Nephron progenitor cell (in vitro differentiated cells): ENCODE measurements at regions not wholly inside any gene's neighbourhood (a gene's known extent, or its start where the extent isn't known, plus 50 kb on each side); places are given as distances from the start of the nearest gene placed in this dataset.

ENCODE experiments used
- DNase-seq: peaks from one replicate; pipeline ENCODE4 v3.0.0; 2021
- H3K27ac Mint-ChIP-seq: 2 replicates; pipeline ENCODE4 v1.8.0; 2021; ENCODE audit warnings: mild to moderate bottlenecking, moderate library complexity, mixed read lengths
- H3K27me3 Mint-ChIP-seq: 2 replicates; pipeline ENCODE4 v1.8.0; 2021; ENCODE audit warnings: mild to moderate bottlenecking, low read depth, mixed read lengths; ENCODE audit not compliant: poor library complexity
- H3K36me3 Mint-ChIP-seq: 2 replicates; pipeline ENCODE4 v1.8.0; 2021; ENCODE audit warnings: low read depth, mixed read lengths
- H3K4me1 Mint-ChIP-seq: 2 replicates; pipeline ENCODE4 v1.8.0; 2021; ENCODE audit warnings: mixed read lengths
- H3K4me3 Mint-ChIP-seq: 2 replicates; pipeline ENCODE4 v1.8.0; 2021; ENCODE audit warnings: mild to moderate bottlenecking, moderate library complexity, mixed read lengths
- H3K9me3 Mint-ChIP-seq: 2 replicates; pipeline ENCODE4 v1.8.0; 2021; ENCODE audit warnings: mild to moderate bottlenecking, moderate library complexity, mixed read lengths
- TF ChIP-seq, protein P1 (sequence below): fragments of 200-600 bp; sonication (generic); IDR thresholded peaks from 2 replicates; pipeline ENCODE4 v1.5.0; 2021; ENCODE audit warnings: antibody characterized with exemption

DNA sequence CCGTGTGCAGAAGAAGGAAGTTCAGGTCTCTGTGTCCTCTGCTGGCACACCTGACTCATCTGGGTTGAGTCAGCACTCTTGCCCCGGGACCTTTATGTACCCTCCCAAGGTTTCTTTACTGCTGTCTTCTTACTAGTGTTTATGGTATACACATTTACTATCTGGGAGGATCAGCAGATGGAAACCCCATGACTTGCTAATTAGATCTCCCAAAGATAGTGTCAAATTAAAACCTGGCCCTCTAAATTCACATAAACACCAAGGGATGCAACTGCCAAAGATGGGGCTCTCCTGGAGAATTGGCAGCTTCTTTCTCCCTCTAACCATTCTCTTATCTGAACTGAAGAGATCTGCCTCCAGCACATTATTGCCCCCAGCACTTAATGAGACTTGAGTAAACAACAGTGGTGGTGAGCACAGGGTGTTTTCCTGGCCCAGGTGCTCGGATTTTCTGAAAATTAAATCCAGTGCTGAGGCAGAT lies 718.1 kb upstream of the SOX9 start:
- no peak for DNase-seq
- Mint-ChIP-seq H3K27ac (no peak overlapping the region), H3K4me1 (peaks cover 26% of the 10 kb centered on the region), H3K9me3 (no peaks in the 10 kb centered on the region), H3K4me3 (no peak overlapping the region), H3K27me3 (peaks cover 13% of the 10 kb centered on the region), H3K36me3 (no peaks in the 10 kb centered on the region)
- TF ChIP-seq, protein P1, sequence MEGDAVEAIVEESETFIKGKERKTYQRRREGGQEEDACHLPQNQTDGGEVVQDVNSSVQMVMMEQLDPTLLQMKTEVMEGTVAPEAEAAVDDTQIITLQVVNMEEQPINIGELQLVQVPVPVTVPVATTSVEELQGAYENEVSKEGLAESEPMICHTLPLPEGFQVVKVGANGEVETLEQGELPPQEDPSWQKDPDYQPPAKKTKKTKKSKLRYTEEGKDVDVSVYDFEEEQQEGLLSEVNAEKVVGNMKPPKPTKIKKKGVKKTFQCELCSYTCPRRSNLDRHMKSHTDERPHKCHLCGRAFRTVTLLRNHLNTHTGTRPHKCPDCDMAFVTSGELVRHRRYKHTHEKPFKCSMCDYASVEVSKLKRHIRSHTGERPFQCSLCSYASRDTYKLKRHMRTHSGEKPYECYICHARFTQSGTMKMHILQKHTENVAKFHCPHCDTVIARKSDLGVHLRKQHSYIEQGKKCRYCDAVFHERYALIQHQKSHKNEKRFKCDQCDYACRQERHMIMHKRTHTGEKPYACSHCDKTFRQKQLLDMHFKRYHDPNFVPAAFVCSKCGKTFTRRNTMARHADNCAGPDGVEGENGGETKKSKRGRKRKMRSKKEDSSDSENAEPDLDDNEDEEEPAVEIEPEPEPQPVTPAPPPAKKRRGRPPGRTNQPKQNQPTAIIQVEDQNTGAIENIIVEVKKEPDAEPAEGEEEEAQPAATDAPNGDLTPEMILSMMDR = no peak

DNA sequence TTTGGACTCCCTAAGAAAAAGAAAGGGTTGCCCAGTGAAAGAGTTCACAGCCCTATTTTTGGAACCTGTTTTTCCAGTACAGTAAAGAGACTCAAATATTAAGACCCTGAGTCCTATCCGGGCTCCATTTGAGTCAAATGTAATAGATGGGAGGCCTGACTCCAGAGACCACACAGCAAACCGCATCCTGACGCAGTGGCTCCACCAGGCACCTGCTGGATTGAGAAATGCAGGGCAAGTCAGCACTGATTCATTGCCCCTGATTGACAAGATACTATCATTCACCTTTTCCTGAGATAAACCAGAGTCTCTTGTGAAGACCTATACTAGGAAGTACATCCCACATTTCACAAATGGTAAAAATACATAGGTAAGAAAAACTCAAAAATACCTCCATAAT lies 715.7 kb upstream of the SOX9 start:
- Mint-ChIP-seq H3K27ac (no peak overlapping the region), H3K4me1 (peaks cover 9% of the 10 kb centered on the region), H3K9me3 (no peaks in the 10 kb centered on the region), H3K36me3 (no peaks in the 10 kb centered on the region), H3K27me3 (peaks cover 13% of the 10 kb centered on the region), H3K4me3 (no peak overlapping the region)
- no peak for DNase-seq
- TF ChIP-seq, protein P1 = no peak

DNA sequence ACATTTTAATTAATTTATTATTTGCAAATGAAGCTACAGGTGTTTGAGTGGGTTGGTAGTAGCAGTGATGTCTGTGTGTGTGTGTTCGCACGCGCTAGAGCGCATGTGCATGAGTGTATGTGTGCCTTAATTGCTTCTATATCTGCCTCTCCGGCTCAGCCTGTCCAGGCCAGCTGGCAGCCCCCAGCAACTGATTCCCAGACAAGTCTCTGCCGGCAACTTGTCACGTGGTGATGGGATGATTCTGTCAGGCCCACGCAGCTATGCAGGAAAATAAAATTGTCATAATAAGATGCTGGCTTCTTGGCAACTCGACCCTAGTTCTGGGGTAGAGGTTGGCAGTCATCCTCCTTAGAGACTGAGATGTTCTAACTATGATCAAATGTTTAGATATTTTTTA lies 712.8 kb upstream of the SOX9 start:
- Mint-ChIP-seq H3K9me3 (no peaks in the 10 kb centered on the region), H3K27me3 (peaks cover 3% of the 10 kb centered on the region), H3K4me3 (no peak overlapping the region), H3K27ac (no peak overlapping the region), H3K4me1 (peaks cover 2% of the 10 kb centered on the region), H3K36me3 (no peaks in the 10 kb centered on the region)
- TF ChIP-seq, protein P1 = no peak
- DNase-seq = no peak

DNA sequence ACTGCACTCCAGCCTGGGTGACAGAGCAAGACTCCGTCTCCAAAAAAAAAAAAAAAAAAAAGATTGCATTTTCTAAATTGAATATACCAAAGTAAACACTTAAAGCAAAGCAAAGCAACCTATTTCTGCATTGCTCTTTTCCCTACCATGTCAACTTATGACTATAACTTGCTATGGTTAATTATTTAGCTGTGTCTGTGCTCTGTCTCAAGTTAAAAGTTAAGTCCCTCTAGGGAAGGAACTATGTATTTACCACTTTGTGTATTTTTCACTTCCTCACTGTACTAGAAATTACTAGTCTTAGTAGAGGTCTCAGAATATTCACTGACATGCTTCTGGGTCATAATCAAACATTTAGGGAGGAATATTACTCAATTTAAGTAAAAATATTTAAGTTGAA lies 711.7 kb upstream of the SOX9 start:
- H3K36me3 Mint-ChIP-seq = no peaks in the 10 kb centered on the region
- no peak overlapping the region for H3K27ac Mint-ChIP-seq
- no peak overlapping the region for H3K4me3 Mint-ChIP-seq
- H3K4me1 Mint-ChIP-seq = no peaks in the 10 kb centered on the region
- no peaks in the 10 kb centered on the region for H3K9me3 Mint-ChIP-seq
- no peaks in the 10 kb centered on the region for H3K27me3 Mint-ChIP-seq
- no peak for DNase-seq
- TF ChIP-seq, protein P1 = no peak

DNA sequence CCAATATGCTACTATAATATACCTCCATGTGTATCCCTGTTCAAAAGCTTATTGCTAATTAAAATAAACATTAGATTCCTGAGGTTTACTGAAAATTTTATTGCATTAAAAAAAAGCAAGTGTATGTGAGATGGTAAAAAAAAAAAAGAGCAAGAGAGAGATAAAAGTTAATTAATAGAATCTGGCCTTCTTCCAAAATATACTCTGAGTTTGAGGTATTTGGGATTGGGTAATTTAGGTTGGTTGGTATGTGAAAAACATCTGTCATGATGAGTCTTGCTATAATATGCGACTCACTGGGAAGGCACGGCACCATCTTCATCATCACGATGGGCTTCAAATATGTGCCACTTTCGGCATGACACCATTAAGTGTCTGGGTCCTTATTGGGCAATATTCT lies 711.1 kb upstream of the SOX9 start:
- no peaks in the 10 kb centered on the region for H3K36me3 Mint-ChIP-seq
- H3K4me1 Mint-ChIP-seq = no peaks in the 10 kb centered on the region
- H3K27ac Mint-ChIP-seq = no peak overlapping the region
- H3K27me3 Mint-ChIP-seq = peaks cover 4% of the 10 kb centered on the region
- H3K4me3 Mint-ChIP-seq = no peak overlapping the region
- no peaks in the 10 kb centered on the region for H3K9me3 Mint-ChIP-seq
- no peak for DNase-seq
- TF ChIP-seq, protein P1 = no peak

DNA sequence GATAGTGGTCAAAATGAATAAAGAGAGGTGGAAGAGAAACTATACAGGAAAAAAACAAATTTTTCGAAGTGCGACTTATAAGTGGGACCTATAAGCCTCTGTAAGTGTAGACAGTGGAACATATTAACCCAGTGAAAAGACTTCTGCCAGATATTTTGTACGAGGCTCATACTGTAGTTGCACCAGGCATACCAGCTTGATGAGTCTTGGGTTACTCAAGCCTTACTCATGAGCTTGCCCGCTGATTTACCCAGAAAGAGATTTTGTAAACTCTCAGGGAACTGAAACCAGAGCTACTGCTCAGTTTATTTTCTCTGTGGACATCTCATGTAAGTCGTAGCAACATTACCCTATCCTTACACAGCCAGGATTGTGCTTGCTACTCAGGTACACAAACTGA lies 708.0 kb upstream of the SOX9 start:
- H3K4me3 Mint-ChIP-seq = no peak overlapping the region
- no peaks in the 10 kb centered on the region for H3K36me3 Mint-ChIP-seq
- H3K9me3 Mint-ChIP-seq = peaks cover 4% of the 10 kb centered on the region
- no peaks in the 10 kb centered on the region for H3K4me1 Mint-ChIP-seq
- H3K27me3 Mint-ChIP-seq = peaks cover 4% of the 10 kb centered on the region
- H3K27ac Mint-ChIP-seq = no peak overlapping the region
- DNase-seq = no peak
- TF ChIP-seq, protein P1 = no peak
